SK-N-SH (cell line): ENCODE measurements at regions not wholly inside any gene's neighbourhood (a gene's known extent, or its start where the extent isn't known, plus 50 kb on each side); places are given as distances from the start of the nearest gene placed in this dataset.

ENCODE experiments used
- CTCF ChIP-seq: fragments of 200-600 bp; sonication (generic); IDR thresholded peaks from 2 replicates; pipeline ENCODE4 v1.6.1; 2017; ENCODE audit warnings: antibody characterized with exemption, mild to moderate bottlenecking, moderate library complexity
- TF ChIP-seq, protein P1 (sequence below): IDR thresholded peaks from 2 replicates; pipeline ENCODE4 v1.4.0; 2012; ENCODE audit warnings: low read depth, borderline replicate concordance

GRCh38 chr15:35194296-35194695 lies 109.2 kb upstream of the NANOGP8 start:
- TF ChIP-seq, protein P1, sequence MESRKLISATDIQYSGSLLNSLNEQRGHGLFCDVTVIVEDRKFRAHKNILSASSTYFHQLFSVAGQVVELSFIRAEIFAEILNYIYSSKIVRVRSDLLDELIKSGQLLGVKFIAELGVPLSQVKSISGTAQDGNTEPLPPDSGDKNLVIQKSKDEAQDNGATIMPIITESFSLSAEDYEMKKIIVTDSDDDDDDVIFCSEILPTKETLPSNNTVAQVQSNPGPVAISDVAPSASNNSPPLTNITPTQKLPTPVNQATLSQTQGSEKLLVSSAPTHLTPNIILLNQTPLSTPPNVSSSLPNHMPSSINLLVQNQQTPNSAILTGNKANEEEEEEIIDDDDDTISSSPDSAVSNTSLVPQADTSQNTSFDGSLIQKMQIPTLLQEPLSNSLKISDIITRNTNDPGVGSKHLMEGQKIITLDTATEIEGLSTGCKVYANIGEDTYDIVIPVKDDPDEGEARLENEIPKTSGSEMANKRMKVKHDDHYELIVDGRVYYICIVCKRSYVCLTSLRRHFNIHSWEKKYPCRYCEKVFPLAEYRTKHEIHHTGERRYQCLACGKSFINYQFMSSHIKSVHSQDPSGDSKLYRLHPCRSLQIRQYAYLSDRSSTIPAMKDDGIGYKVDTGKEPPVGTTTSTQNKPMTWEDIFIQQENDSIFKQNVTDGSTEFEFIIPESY = no peak
- no peak for TF ChIP-seq CTCF
